Adrenal gland (tissue), 9 donors: ENCODE measurements at regions not wholly inside any gene's neighbourhood (a gene's known extent, or its start where the extent isn't known, plus 50 kb on each side); places are given as distances from the start of the nearest gene placed in this dataset.

Experiments used
- DNase-seq, 7 donors: peaks; one replicate each; pipeline ENCODE4 v3.0.0-alpha.2; 2019 to 2020
- H3K27ac ChIP-seq, 5 donors: fragments of 200-600 bp; sonication (generic) in 4 of 5; 1 replicate in 3 of 5; 2 replicates in 2 of 5; pipeline versions ENCODE4 v1.5.1 to v1.8.0; 2016 to 2020; ENCODE audit warnings: mild to moderate bottlenecking in 1 of 5
- H3K27me3 ChIP-seq: fragments of 200-600 bp; 2 replicates; pipeline ENCODE4 v1.8.0; 2021
- H3K36me3 ChIP-seq, 2 donors: fragments of 200-600 bp; replicated peaks in 1 of 2; 1 replicate in 1 of 2; 2 replicates in 1 of 2; pipeline versions ENCODE4 v1.5.1 to v1.8.0; 2018 to 2022
- H3K4me1 ChIP-seq, 2 donors: fragments of 200-600 bp; replicated peaks in 1 of 2; 1 replicate in 1 of 2; 2 replicates in 1 of 2; pipeline versions ENCODE4 v1.5.1 to v1.8.0; 2018 to 2021
- H3K4me3 ChIP-seq, 4 donors: fragments of 200-600 bp; sonication (generic) in 3 of 4; one replicate each; pipeline ENCODE4 v1.5.1; 2016 to 2018
- H3K9me3 ChIP-seq, 3 donors: fragments of 200-600 bp; sonication (generic) in 1 of 3; replicated peaks in 1 of 3; 1 replicate in 2 of 3; 2 replicates in 1 of 3; pipeline versions ENCODE4 v1.5.1 to v1.8.0; 2016 to 2021
- CTCF ChIP-seq, 6 experiments: fragments of 450-650 bp in 4 of 6; fragments of 200-600 bp in 2 of 6; sonication (generic) in 1 of 6; IDR thresholded peaks; 1 replicate in 5 of 6; 2 replicates in 1 of 6; pipeline versions ENCODE4 v1.5.1 to v1.8.0; 2016 to 2021; ENCODE audit warnings: antibody characterized with exemption in 6 of 6, mild to moderate bottlenecking in 2 of 6, moderate library complexity in 1 of 6
- POLR2A ChIP-seq, 2 donors: fragments of 450-650 bp; IDR thresholded peaks; one replicate each; pipeline ENCODE4 v1.6.1; 2017; ENCODE audit warnings: antibody characterized with exemption in 2 of 2, mild to moderate bottlenecking in 2 of 2, moderate library complexity in 1 of 2
- WGBS, 4 donors: extraction: QIAGEN DNeasy Blood & Tissue Kit in 2 of 4; methylation state at CpG; one replicate each; pipeline versions ENCODE4 v1.1.5 to v1.1.7; 2013 to 2017; 5-methylcytosine and 5-hydroxymethylcytosine counted together
- intact Hi-C, 2 donors: fragments of 100-400 bp; cut with DNase I; formaldehyde crosslinking; loops; one replicate each; pipeline versions ENCODE4 v1.14.1 to v1.15.0; 2022 to 2023
- donor health status: healthy with polysubstance abuse.
- donor health status: Bipolar disorder and iron deficiency.
- donor health status: DM: yes; HTN: yes; CAD: no.
- donor health status: DM: no; HTN: no; CAD: no.
- donor health status: DM: no; HTN: no; CAD: no.

- H3K27me3 ChIP-seq = no peaks in the 10 kb centered on the region
- 81 to 84% (median 83%) methylated on average over 7 of the region's 7 CpGs for WGBS, 4 donors
- no peak overlapping the region for H3K27ac ChIP-seq
- H3K4me1 ChIP-seq = peaks cover 3 to 14% of the 10 kb centered on the region in 2 donors
- no peak for DNase-seq
- no peaks in the 10 kb centered on the region for H3K9me3 ChIP-seq
- H3K4me3 ChIP-seq = no peak overlapping the region
- no peaks in the 10 kb centered on the region for H3K36me3 ChIP-seq
- intact Hi-C loops = no loop called here
- TF ChIP-seq CTCF (IDR thresholded peaks at IDR 0.05) (no peak), POLR2A (IDR thresholded peaks at IDR 0.05) (no peak)
Measured at GRCh38 chr5:56359809-56360685, 126.9 kb upstream of the ANKRD55 start.

- Histone ChIP-seq H3K36me3 (no peaks in the 10 kb centered on the region), H3K27me3 (no peaks in the 10 kb centered on the region), H3K9me3 (no peaks in the 10 kb centered on the region), H3K4me3 (no peak overlapping the region), H3K4me1 (peaks cover 3 to 14% of the 10 kb centered on the region in 2 donors), H3K27ac (peak overlapping the region in 1 of 5 donors; percentile 12)
- TF ChIP-seq POLR2A (IDR thresholded peaks at IDR 0.05) (no peak), CTCF (IDR thresholded peaks at IDR 0.05) (no peak)
- 49 to 55% (median 54%) methylated on average over 10 to 12 of the region's 12 CpGs for WGBS, 4 donors
- DNase-seq = peak in 6 of 7 donors; percentile 17 to 53 (median 44)
- intact Hi-C loops = no loop called here
Measured at GRCh38 chr5:56358703-56359681, 125.9 kb upstream of the ANKRD55 start.

- WGBS, 4 donors = 94 to 100% (median 96%) methylated on average over 1 of the region's 1 CpG
- intact Hi-C loops = no loop called here
- Histone ChIP-seq H3K36me3 (no peaks in the 10 kb centered on the region), H3K27me3 (no peaks in the 10 kb centered on the region), H3K4me3 (no peak overlapping the region), H3K9me3 (no peaks in the 10 kb centered on the region), H3K4me1 (peaks cover 3 to 14% of the 10 kb centered on the region in 2 donors), H3K27ac (no peak overlapping the region)
- TF ChIP-seq CTCF (IDR thresholded peaks at IDR 0.05) (no peak), POLR2A (IDR thresholded peaks at IDR 0.05) (no peak)
- DNase-seq = no peak
Measured at GRCh38 chr5:56358046-56358445, 124.9 kb upstream of the ANKRD55 start.

- Histone ChIP-seq H3K9me3 (no peaks in the 10 kb centered on the region), H3K4me1 (peaks cover 3 to 14% of the 10 kb centered on the region in 2 donors), H3K27me3 (no peaks in the 10 kb centered on the region), H3K4me3 (no peak overlapping the region), H3K36me3 (no peaks in the 10 kb centered on the region), H3K27ac (no peak overlapping the region)
- DNase-seq = no peak
- intact Hi-C loops = no loop called here
- TF ChIP-seq CTCF (IDR thresholded peaks at IDR 0.05) (no peak), POLR2A (IDR thresholded peaks at IDR 0.05) (no peak)
Measured at GRCh38 chr5:56357426-56357825, 124.3 kb upstream of the ANKRD55 start.
